HG03064 (cell line): ENCODE measurements at regions not wholly inside any gene's neighbourhood (a gene's known extent, or its start where the extent isn't known, plus 50 kb on each side); places are given as distances from the start of the nearest gene placed in this dataset.

Experiments
- ATAC-seq: cut with Tn5 transposase; IDR thresholded peaks from one replicate; pipeline ENCODE4 v1.9.1; 2021; ENCODE audit warnings: low read depth; ENCODE audit not compliant: unreplicated experiment

DNA sequence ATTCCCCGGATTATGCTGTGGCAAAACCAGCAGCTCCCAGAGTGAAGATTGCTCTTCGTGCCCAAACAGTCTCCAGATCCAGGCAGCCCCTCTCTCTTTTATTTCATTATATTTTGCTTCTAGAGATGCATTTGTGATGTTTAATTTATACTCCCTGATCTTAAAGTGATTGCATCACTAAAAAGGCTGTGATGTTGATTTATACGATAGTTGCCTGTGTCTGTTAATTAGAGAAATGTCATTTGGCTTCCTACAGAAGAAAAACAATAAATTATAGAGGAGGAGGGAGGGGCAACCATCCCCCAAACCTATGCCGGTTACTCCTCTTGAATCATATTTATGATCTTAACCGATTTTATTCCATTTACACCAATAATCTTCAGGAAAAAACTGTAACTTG is 615.3 kb downstream of the TOX3 start:
- ATAC-seq, result no peak

DNA sequence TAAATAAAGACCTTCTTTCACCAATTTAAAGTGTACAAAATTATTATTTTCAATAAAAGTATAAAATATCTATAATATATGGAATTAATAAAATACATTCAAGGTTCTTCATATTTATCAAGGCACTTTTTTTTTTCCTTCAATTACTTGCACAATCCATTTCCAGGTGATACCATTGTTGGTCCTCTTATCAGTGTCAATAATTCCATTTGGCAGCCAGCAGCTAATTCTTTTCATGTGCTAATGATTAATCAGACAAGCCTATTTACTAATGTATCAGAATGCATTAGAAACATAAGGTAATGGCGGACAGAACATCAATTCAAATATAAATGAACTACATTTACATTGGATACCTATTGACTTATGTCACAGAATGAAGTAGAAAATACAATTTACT is 622.2 kb downstream of the TOX3 start:
- no peak for ATAC-seq

DNA sequence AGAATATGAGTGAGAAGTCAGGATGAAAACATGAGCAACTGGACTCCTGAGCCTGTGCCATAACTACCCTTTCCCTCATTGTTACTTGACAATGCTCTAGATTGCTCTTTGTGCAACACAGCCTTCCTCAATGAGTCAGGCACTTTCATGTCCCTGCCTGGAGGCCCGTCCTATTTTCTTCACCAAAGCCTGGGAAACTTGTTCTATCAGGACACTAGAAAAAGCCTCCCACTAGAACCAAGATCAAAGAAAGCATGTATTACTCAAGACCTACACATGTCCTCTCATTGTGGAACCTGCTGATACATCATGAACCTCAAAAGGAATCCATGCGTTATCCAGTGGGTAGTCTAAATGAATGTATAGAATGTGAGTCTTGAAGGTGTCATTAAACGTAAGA is 624.5 kb downstream of the TOX3 start:
- no peak for ATAC-seq

DNA sequence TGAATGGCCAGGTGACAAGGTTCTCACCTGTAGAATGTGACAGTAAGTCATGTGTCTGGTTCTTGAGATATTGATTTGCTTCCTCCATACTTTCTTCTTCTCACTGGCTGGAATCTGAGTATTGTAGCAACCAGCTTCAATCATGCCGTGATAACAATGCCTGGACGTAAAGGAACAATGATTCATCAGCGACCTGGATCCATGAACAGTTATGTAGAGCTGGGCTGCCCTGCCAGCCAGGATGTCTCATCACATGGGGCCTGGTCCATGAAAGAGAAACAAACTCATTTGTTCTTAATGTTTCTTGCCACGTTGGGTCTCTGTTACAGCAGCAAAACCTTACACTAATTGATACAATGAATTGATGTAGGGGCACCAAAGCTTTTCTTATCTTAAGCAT is 627.2 kb downstream of the TOX3 start:
- ATAC-seq, result no peak

DNA sequence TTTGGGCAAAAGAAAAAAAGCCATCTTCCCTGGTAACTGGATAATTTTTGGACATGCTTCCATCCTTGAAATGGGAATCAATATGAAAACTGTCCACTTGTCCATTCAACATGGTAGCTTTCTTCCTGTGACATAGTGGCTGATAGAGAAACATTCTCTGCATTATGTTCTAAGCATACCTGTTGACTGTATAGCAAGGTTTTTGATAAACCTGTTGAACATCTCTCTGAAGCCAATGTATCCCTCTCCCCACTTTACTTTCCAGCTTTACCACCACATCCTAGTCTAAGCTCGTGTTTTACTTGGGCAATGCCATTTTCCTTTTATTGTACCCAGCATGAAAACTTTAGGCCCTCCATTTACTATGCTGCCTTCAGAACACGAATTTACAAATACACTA is 630.1 kb downstream of the TOX3 start:
- ATAC-seq, result no peak

DNA sequence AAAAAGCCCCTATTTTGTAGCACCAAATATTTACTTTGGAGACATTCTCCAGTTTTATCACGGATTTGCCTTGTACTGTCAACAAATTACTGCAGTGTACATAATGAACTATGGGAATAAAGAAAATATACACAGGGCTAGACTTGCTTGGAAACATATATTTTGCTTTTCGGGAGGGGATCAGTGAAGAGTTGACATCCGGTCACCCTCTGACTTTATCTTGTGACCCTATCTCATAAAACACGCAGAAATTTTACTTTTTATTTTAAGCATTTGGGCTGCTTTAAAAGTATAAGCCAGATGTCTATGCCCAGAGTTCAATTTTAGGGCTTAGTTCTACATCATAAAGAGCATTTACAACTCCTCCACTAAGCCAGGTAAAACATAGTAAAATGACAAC is 630.7 kb downstream of the TOX3 start:
- ATAC-seq, result no peak

DNA sequence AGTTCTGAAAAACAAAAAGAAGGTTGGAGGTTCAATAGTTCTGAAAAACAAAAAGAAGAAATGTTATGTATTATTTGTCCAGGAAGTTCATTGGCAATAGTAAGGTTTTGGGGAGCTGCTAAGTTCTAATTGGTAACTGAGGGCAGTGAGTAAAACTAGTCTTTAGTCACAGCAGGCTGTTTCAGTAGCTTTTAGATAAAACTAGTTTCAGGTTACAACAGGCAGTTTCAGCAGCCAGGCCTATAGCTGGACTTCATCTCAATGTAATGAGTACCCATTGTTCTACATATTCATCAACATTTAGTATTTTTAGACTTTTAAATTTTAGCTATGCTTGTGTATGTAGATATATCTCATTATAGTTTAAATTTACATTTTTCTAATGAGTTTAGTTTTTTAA is 639.3 kb downstream of the TOX3 start:
- no peak for ATAC-seq

DNA sequence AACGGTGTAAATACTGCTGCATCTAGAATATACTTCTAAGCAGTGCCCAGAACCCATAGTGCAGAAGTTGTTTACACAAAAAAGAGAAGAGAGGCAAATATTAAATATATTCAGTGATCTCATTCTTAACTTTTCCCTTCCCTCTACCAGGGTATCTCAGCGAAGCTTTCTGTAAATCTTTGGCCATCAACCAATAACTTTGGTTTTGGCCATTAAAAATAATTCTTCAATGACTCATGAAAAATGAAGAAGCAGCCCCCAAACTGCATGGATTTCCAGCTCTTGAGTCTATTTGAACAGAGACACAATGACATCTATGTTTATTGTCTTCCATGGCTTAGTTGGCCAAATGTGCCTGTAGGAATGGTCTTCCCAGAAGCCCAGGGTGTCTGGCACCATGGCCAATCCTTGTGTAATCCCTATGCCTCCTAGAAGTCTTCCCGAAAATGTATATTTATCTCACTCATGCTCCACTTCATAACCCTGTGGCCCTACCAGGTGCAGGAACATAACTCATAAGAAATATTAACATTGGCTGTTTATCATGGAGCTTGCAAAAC is 646.6 kb downstream of the TOX3 start:
- no peak for ATAC-seq

DNA sequence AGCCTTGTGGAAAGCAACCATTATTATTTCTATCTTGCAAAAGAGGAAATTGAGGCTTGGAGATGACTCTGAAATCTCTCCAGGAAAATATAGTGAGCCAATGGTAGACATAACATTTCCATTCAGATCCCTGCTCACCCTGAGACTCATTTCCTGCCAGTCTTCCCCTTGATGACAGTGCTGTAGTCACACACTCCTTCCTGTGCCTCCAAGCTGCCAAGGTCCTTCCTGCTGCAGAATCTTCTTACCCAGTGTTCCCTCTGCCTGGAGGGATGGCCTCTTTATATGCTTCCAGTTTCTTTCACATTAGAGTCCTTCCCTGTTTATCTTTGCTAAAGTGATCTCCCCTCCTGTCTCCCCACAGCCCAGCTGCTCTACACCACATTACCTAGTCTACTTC is 648.1 kb downstream of the TOX3 start:
- no peak for ATAC-seq

DNA sequence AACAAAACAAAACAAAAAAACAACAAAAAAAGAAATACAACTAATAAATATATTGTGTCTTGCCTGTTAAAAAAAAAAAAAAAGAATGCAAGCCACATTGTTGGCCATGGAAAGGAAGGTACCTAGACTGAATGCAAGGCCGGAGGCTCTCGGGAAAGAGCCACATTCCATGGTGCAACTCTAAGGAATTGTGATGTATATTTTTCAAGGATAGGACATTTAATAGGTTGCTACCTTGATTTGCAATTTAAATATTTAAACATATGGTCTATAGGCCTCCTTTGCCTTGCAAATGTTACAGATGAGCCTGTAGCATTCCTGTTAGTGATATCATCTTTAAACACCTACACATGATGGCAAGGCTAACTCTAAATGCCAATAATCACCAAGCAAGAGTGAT is 650.9 kb downstream of the TOX3 start:
- ATAC-seq, result no peak

DNA sequence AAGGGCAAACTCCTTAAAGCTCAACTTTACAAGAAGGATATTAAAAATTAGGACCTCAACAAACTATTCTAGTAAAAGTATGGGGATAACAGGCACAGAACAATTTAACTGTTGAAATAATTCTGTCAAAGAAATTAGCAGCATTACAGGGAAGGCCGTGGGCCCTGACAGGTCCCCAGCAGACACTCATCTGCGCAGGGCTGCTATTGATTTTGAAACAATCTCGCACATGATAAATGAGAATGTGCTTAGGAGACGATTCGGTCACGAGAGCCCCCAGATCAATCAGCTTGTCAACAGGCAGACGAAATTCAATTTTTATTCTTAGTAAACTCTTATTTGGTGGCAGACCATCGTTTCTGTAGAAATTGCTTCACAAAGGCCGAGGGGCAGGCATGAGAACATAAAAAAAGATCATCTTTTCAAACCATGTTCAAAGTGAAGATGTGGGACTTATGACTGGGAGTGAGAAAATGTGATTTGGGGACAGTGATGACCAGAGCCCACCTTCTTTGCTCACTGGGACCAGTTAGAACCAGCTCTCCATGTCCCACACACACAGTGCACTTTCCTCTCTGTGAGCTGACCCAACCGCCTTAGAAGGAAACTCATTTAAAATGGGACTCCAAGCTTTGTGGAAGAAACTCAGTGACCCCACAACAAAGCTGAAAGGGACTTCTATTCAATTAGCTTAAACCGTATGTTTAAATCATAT is 654.5 kb downstream of the TOX3 start:
- ATAC-seq, result no peak

DNA sequence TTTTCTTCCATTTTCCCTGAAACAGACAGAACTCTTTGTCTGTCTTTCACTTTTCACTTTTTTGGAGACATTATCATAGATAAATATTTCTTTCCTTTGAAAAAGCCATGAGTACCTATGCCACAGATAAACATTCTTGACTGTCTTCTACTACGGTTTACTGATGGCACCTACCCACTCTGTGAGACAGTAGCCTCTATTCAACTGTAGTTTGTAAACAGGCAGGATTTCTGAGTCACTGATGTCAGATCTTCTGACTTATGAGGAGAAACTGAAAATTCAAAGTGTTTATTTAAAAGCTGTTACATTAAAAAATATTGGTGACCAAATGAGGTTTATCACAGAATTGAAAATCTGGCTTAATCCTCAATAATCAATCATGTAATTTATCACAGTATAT is 658.4 kb downstream of the TOX3 start:
- ATAC-seq, result no peak

DNA sequence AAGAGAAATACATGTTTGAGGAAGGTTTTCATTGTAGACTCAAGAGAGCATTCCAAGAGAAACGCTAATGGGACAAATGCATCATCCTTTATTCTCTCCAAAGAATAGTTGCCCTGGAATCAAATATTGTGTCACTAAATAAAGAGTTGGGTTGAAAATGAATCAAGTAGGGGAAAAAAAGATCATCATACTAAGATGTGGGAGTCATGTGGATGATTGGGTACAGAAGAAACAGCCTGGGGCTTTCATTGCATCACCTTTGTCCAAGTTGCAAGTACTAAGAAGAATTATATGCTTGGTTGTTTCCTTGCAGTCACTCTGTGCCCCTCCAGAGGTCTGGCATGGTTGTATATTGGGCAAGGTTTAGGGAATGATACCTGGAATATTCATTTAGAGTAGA is 658.9 kb downstream of the TOX3 start:
- ATAC-seq, result no peak

DNA sequence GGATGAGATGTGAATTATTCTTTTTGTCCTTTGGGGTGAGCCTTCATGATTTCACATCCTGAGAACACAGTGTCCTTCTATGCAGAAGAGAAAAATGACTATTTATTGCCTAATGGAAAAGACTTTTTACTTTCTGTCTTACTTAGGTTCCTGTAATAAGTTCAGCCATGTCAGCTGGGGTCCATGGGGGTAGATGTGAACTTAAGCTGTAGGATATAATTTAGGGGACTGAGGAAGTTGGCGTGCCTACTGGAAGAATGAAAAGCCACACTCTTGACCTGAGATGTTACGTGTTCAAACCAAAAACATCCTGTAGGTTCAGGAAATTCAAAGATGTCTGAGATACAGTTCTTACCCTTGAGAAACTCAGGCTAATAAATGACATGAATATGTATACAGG is 660.5 kb downstream of the TOX3 start:
- ATAC-seq, result no peak

DNA sequence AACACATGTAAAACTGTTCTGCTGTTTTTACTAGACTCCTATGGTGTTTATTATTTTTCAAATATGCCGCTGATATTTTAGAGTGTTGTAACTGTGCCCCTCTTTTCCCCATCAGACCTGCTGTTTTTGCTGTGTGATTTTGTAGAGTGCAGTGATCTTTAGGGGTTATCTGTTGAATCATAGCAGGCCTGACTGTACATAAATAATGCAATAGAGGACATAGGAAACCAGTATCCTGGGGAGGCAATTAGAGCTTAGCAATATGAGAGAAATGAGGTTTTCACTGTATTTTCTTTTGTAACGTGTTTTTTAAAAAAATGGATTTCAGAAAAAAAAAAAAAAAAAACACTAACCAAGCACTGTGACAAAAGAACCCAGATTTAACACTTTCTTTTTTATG is 662.2 kb downstream of the TOX3 start:
- no peak for ATAC-seq

DNA sequence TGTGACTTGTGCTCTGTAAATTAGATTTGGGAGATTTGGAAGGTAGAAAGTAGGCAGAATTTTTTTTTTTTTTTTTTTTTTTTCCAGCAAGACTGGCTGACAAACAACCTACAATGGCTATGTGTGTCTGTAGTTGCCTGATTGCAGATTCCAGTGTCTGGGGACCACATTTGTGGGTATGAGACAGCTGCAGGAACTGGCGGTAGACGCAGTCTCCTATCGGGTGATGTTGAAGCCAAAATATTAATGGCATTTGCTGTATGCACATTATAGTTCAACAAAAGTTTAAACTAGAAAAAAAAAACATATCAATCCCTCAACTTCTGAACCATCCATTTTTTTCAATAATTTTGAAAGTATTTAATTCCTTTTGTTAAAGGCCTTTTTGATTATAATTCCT is 665.2 kb downstream of the TOX3 start:
- no peak for ATAC-seq

DNA sequence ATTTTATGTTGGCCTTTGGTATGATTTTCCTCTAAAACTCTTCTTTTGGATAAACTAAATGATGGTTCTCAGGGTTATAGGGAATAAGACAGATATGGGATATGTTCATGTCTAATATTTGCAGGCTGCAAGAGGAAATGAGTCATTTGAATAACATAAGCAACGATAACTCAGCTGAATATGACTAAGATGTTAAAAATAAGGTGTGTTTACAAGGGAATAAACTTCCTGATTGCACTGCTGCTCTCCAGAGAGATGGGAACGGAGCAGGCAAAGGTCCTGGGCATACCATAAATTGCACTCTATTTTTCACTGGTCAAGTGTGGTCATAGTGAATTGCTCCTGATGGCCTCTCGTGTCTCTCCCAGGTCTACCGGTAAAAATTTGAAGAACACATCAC is 666.2 kb downstream of the TOX3 start:
- ATAC-seq, result no peak

DNA sequence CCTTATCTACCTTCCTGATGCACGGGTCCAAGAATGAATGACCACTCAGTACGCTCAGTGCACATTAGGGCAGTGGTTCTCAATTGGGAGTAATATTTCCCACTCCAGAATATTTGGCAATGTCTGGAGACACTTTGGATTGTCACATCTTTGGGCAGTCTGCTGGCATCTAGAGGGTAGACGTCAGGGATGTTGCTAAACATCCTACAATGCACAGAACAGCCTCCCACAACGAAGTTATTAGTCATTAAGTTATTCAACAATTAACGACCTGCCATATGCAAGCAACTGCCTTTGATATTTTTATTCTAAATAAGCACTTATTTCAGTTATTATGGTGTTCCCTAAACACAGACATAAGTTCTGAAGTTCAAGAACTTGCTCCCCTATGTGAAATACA is 669.3 kb downstream of the TOX3 start:
- ATAC-seq, result no peak

DNA sequence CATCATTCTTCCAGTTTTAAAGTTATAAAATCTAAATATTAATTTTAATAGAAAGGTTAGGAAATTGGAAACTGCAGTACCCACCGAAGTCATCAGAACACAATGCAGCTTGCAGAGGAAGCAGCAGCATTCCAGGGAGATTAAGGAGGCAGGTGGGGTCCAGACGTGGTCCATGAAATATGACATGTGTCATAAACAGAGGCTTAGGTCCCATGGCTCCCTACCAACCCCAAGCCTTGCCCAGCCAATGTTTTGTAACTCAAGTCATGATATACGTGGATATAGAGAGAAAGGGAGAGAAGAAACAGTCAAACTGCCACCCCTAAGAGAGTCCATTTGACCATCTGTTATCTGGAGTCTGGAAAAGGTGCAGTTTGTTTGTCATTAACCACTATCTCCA is 670.0 kb downstream of the TOX3 start:
- ATAC-seq, result no peak

DNA sequence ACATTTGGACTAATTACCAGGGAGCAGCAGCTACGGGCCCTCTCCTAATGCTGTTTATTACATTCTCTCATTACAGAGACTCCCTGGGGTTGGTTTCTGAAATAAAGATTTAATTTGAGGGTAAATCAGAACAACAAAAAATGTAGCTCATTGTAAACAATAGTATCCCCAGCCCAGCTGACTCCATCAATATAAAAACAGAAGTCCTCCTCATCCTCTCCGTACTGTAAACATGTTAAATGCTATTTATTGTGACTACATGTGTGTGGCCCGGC is 670.4 kb downstream of the TOX3 start:
- no peak for ATAC-seq

DNA sequence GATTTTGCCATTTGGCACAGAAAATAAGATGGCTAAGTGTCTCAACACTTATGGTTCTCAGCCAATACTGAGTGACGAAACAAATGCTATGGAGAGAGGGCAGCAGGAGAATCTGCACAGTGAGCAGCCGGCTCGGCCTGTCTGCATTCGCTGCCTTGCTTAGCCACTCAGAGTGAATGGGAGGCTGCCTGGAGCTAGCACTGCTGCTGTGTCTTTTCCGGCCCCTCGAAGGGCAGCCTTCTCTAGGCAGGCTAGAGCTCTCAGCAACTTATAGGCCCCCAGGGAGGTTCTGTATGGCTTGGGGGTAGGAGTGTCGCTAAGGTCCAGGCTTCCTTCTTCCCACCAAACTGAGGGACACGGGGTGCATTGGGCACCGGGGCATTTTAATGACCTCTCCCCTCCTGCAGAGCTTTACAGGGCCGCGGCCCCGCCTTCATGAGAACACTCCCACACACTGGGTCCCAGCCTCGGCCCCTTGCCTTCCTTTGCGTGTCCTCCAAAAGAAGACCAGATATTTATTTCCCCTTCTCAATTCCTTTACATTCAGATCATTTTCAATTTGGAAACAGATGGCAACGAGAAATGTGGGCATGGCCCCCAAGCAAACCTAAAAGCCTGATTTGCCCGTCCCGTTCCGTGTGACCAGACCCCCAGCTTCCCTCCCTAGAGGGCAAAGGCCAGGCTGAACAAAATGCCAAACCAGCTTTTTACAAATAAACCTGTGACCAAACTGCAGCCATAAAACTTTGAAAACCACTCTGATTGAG is 670.9 kb downstream of the TOX3 start:
- ATAC-seq, result no peak

DNA sequence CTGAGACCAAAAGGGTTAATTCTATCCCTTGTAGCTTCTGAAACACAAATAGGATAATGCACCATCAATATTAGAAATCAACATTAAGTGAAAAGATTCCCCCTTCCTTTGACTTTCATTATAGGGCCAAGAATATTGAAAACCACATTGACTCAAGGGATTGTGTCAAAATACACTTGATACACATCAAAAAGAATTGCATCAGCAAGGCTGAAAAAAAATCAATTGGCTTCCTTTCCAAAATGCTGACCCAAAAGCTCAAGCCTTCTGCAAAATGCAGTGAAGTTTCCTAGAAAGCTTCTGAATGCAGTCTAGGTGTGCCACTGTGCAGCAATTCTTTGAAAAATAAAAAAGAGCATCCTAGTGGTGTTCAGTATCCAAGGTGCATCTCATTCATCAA is 674.4 kb downstream of the TOX3 start:
- ATAC-seq, result no peak
